HEK293 (cell line): ENCODE measurements at regions not wholly inside any gene's neighbourhood (a gene's known extent, or its start where the extent isn't known, plus 50 kb on each side); places are given as distances from the start of the nearest gene placed in this dataset.

Experiments
- CTCF ChIA-PET: fragments of 350-600 bp; formaldehyde crosslinking; extraction: SDS; loops from one replicate; lab custom pipeline; 2021; ENCODE audit warnings: antibody characterized with exemption; lab: Yijun Ruan, JAX
- POLR2A ChIA-PET: fragments of 300-600 bp; formaldehyde crosslinking; extraction: SDS; loops from one replicate; lab custom pipeline; 2020; ENCODE audit warnings: antibody characterized with exemption, inconsistent platforms; lab: Yijun Ruan, JAX
- H3K27ac ChIP-seq: fragments of 200-500 bp; sonication (Bioruptor generic); 2 replicates; pipeline ENCODE4 v1.5.1; 2014; ENCODE audit warnings: low read depth, low read length, control low read depth, inconsistent platforms; ENCODE audit errors: extremely low read depth
- H3K36me3 ChIP-seq, 2 experiments: fragments of 200-500 bp in 1 of 2; sonication (Bioruptor generic) in 1 of 2; 1 replicate in 1 of 2; 2 replicates in 1 of 2; pipeline ENCODE4 v1.5.1; 2014 to 2017; ENCODE audit warnings: inconsistent platforms in 2 of 2, low read length in 2 of 2; ENCODE audit not compliant: control insufficient read depth in 2 of 2, insufficient read depth in 1 of 2
- H3K4me1 ChIP-seq: fragments of 200-500 bp; sonication (Bioruptor generic); 2 replicates; pipeline ENCODE4 v1.5.1; 2014; ENCODE audit warnings: mild to moderate bottlenecking, low read length, inconsistent platforms; ENCODE audit not compliant: control insufficient read depth, insufficient read depth
- H3K4me3 ChIP-seq: 2 replicates; pipeline ENCODE4 v1.5.1; 2011; ENCODE audit warnings: low read depth, mild to moderate bottlenecking, control low read depth, low read length, moderate library complexity
- H3K9me3 ChIP-seq: fragments of 200-500 bp; sonication (Bioruptor generic); 2 replicates; pipeline ENCODE4 v1.5.1; 2014; ENCODE audit warnings: low read depth, low read length, inconsistent platforms; ENCODE audit not compliant: control insufficient read depth, insufficient read depth
- KLF7 ChIP-seq: fragments of 450-650 bp; formaldehyde crosslinking; IDR thresholded peaks from 2 replicates; pipeline ENCODE4 v1.5.1; 2016; ENCODE audit warnings: missing biosample characterization, missing genetic modification characterization, borderline replicate concordance
- PRDM1 ChIP-seq: fragments of 450-650 bp; formaldehyde crosslinking; IDR thresholded peaks from 2 replicates; pipeline ENCODE4; 2016; ENCODE audit warnings: missing biosample characterization, missing genetic modification characterization
- PRDM6 ChIP-seq: fragments of 450-650 bp; formaldehyde crosslinking; IDR thresholded peaks from 2 replicates; pipeline ENCODE4 v1.5.1; 2017; ENCODE audit warnings: missing biosample characterization, missing genetic modification characterization
- SALL2 ChIP-seq: fragments of 450-650 bp; formaldehyde crosslinking; IDR thresholded peaks from 2 replicates; pipeline ENCODE4 v1.5.0; 2017; ENCODE audit warnings: missing biosample characterization, mild to moderate bottlenecking, missing genetic modification characterization, borderline replicate concordance
- TRIM28 ChIP-seq: IDR thresholded peaks from 2 replicates; pipeline ENCODE4 v1.6.1; 2011; ENCODE audit warnings: low read length, control low read depth, borderline replicate concordance
- ZBTB11 ChIP-seq: fragments of 450-650 bp; formaldehyde crosslinking; conservative IDR thresholded peaks from 2 replicates; pipeline ENCODE4 v1.5.1; 2016; ENCODE audit warnings: low read depth, missing biosample characterization, missing genetic modification characterization
- ZFP3 ChIP-seq: fragments of 450-650 bp; formaldehyde crosslinking; IDR thresholded peaks from 2 replicates; pipeline ENCODE4 v1.5.1; 2016; ENCODE audit warnings: low read depth, missing biosample characterization, missing genetic modification characterization
- ZNF140 ChIP-seq: fragments of 450-650 bp; formaldehyde crosslinking; IDR thresholded peaks from 2 replicates; pipeline ENCODE4 v1.5.1; 2016; ENCODE audit warnings: missing biosample characterization, missing genetic modification characterization
- ZNF324 ChIP-seq: fragments of 450-650 bp; formaldehyde crosslinking; IDR thresholded peaks from 2 replicates; pipeline ENCODE4 v1.5.1; 2016; ENCODE audit warnings: missing biosample characterization, missing genetic modification characterization
- ZNF341 ChIP-seq: fragments of 450-650 bp; formaldehyde crosslinking; IDR thresholded peaks from 2 replicates; pipeline ENCODE4; 2016; ENCODE audit warnings: low read depth, missing biosample characterization, missing genetic modification characterization
- ZNF398 ChIP-seq: fragments of 450-650 bp; formaldehyde crosslinking; IDR thresholded peaks from 2 replicates; pipeline ENCODE4 v1.5.1; 2017; ENCODE audit warnings: missing biosample characterization, missing genetic modification characterization
- ZNF514 ChIP-seq: fragments of 450-650 bp; formaldehyde crosslinking; IDR thresholded peaks from 2 replicates; pipeline ENCODE4 v1.5.1; 2016; ENCODE audit warnings: missing biosample characterization, missing genetic modification characterization
- ZNF677 ChIP-seq: fragments of 450-650 bp; IDR thresholded peaks from 2 replicates; pipeline ENCODE4 v1.5.0; 2018; ENCODE audit warnings: missing biosample characterization, mild to moderate bottlenecking, missing genetic modification characterization, moderate library complexity
- ZNF777 ChIP-seq: fragments of 450-650 bp; formaldehyde crosslinking; IDR thresholded peaks from 2 replicates; pipeline ENCODE4 v1.5.1; 2017; ENCODE audit warnings: missing biosample characterization, missing genetic modification characterization, borderline replicate concordance
- ZSCAN23 ChIP-seq: fragments of 450-650 bp; formaldehyde crosslinking; IDR thresholded peaks from 2 replicates; pipeline ENCODE4 v1.5.1; 2016; ENCODE audit warnings: missing biosample characterization, missing genetic modification characterization
- TF ChIP-seq, protein P1 (sequence below): fragments of 450-650 bp; IDR thresholded peaks from 2 replicates; pipeline ENCODE4 v1.5.1; 2018; ENCODE audit warnings: missing biosample characterization, missing genetic modification characterization
- TF ChIP-seq, protein P2 (sequence below): fragments of 450-650 bp; formaldehyde crosslinking; IDR thresholded peaks from 2 replicates; pipeline ENCODE4 v1.5.1; 2016; ENCODE audit warnings: missing biosample characterization, missing genetic modification characterization

GRCh38 chr6:47376930-47377329, 67.2 kb upstream of the TNFRSF21 start (continued):
- TF ChIP-seq PRDM6 (tag by site-specific recombination) = no peak
- TF ChIP-seq ZNF140 = no peak
- TF ChIP-seq ZSCAN23 (tag by site-specific recombination) = no peak
- TF ChIP-seq ZNF777 (tag by site-specific recombination) = no peak
- TF ChIP-seq, all 188 proteins: peak for 0

GRCh38 chr6:47377971-47378370, 68.3 kb upstream of the TNFRSF21 start:
- Histone ChIP-seq H3K36me3 (no peaks in the 10 kb centered on the region), H3K4me1 (no peaks in the 10 kb centered on the region), H3K4me3 (no peak overlapping the region), H3K27ac (no peak overlapping the region), H3K9me3 (no peaks in the 10 kb centered on the region)
- TF ChIP-seq, protein P1, sequence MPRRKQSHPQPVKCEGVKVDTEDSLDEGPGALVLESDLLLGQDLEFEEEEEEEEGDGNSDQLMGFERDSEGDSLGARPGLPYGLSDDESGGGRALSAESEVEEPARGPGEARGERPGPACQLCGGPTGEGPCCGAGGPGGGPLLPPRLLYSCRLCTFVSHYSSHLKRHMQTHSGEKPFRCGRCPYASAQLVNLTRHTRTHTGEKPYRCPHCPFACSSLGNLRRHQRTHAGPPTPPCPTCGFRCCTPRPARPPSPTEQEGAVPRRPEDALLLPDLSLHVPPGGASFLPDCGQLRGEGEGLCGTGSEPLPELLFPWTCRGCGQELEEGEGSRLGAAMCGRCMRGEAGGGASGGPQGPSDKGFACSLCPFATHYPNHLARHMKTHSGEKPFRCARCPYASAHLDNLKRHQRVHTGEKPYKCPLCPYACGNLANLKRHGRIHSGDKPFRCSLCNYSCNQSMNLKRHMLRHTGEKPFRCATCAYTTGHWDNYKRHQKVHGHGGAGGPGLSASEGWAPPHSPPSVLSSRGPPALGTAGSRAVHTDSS (tag by site-specific recombination) = no peak
- TF ChIP-seq ZBTB11 = no peak
- no peak for TF ChIP-seq KLF7 (tag by site-specific recombination)
- TF ChIP-seq ZNF341 (tag by site-specific recombination) = no peak
- no peak for TF ChIP-seq SALL2 (tag by site-specific recombination)
- TF ChIP-seq, protein P2, sequence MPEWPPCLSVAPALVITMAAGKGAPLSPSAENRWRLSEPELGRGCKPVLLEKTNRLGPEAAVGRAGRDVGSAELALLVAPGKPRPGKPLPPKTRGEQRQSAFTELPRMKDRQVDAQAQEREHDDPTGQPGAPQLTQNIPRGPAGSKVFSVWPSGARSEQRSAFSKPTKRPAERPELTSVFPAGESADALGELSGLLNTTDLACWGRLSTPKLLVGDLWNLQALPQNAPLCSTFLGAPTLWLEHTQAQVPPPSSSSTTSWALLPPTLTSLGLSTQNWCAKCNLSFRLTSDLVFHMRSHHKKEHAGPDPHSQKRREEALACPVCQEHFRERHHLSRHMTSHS (tag by site-specific recombination) = no peak
- no peak for TF ChIP-seq ZNF398 (tag by site-specific recombination)
- no peak for TF ChIP-seq ZNF677 (tag by site-specific recombination)
- TF ChIP-seq ZFP3 (tag by site-specific recombination) = no peak
- no peak for TF ChIP-seq TRIM28
- no peak for TF ChIP-seq ZNF514
- no peak for TF ChIP-seq PRDM1 (tag by site-specific recombination)
- TF ChIP-seq ZNF324 (tag by site-specific recombination) = no peak
- ChIA-PET POLR2A (interaction anchor here (0.5 kb wide), 1 partner anchor 124 kb away, joined by 4 read pairs; no protein-coding TSS in a partner anchor), CTCF (no interaction called here)
